Calu3 (cell line): ENCODE measurements at regions not wholly inside any gene's neighbourhood (a gene's known extent, or its start where the extent isn't known, plus 50 kb on each side); places are given as distances from the start of the nearest gene placed in this dataset.

Experiments
- BruUV-seq: library from RNA; stranded (reverse); fragments of 400-500 nt; replicated peaks from 2 replicates; lab custom pipeline; 2021; lab: Mats Ljungman, UMichigan
- CTCF ChIA-PET: fragments of 300-600 bp; sonication (Branson Sonifier 250); formaldehyde crosslinking; loops from one replicate; lab custom pipeline; 2022; ENCODE audit warnings: antibody characterized with exemption; lab: Charles Lee
- DNase-seq: peaks from one replicate; pipeline ENCODE4 v3.0.0; 2022
- H3K27ac Mint-ChIP-seq: one replicate; pipeline ENCODE4 v1.8.0; 2022; ENCODE audit warnings: mixed read lengths; ENCODE audit not compliant: unreplicated experiment
- H3K27me3 Mint-ChIP-seq: one replicate; pipeline ENCODE4 v1.8.0; 2022; ENCODE audit warnings: mixed read lengths; ENCODE audit not compliant: unreplicated experiment
- H3K36me3 Mint-ChIP-seq: one replicate; pipeline ENCODE4 v1.8.0; 2022; ENCODE audit warnings: mild to moderate bottlenecking, moderate library complexity, mixed read lengths; ENCODE audit not compliant: insufficient read depth, unreplicated experiment
- H3K4me1 Mint-ChIP-seq: one replicate; pipeline ENCODE4 v1.8.0; 2022; ENCODE audit warnings: mild to moderate bottlenecking, low read depth, mixed read lengths; ENCODE audit not compliant: unreplicated experiment
- H3K4me3 Mint-ChIP-seq: one replicate; pipeline ENCODE4 v1.8.0; 2022; ENCODE audit warnings: mild to moderate bottlenecking, low read depth, moderate library complexity, mixed read lengths; ENCODE audit not compliant: unreplicated experiment
- H3K9me3 Mint-ChIP-seq: one replicate; pipeline ENCODE4 v1.8.0; 2022; ENCODE audit warnings: low read depth, mixed read lengths; ENCODE audit not compliant: unreplicated experiment
- intact Hi-C: fragments of 100-400 bp; cut with micrococcal nuclease; formaldehyde crosslinking; loops from one replicate; pipeline ENCODE4 v1.10.0; 2022; ENCODE audit not compliant: unreplicated experiment
- TF ChIP-seq, protein P1 (sequence below): fragments of 200-600 bp; IDR thresholded peaks from one replicate; pipeline ENCODE4 v1.8.0; 2022; ENCODE audit warnings: antibody characterized with exemption; ENCODE audit not compliant: unreplicated experiment

DNA sequence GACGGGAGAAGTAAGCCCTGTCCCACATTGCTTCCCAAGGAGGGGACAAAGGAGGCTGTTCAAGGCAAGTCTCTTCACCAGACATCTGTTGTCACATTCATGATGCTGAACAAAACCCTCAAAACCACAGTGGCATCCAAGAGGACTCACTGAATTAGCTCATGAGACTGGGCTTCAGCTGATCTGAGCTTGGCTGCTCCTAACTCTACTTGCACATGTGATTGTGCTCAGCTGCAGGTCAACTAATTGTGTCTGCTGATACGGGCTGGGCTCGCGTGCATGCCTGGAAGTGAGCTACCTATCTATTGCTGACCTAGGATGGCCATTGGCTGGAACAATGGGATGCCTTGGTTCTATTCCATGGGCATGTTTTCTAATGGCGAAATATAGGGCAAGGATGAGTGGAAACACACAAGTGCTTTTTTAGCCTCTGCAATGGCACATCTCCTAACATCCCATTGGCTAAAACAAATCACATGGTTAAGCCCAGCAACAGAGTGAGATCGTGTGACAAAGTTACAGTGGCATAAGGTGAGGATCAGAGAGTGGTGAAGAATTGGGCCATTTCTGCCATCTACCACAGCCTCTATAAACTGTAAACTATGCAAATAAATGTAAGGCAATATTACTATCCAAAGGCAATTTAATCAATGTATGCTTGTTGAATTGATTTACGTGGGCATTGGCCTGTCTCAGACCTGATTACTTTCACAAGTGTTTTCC lies 52.9 kb upstream of the CAPN13 start:
- no peak for DNase-seq
- Mint-ChIP-seq H3K4me3 (no peak overlapping the region), H3K9me3 (peaks cover 2% of the 10 kb centered on the region), H3K27me3 (peaks cover 13% of the 10 kb centered on the region), H3K27ac (no peak overlapping the region), H3K36me3 (no peaks in the 10 kb centered on the region), H3K4me1 (no peaks in the 10 kb centered on the region)
- CTCF ChIA-PET = interaction anchor here (3.7 kb wide), 1 partner anchor 148 kb away, joined by 21 read pairs; no protein-coding TSS in a partner anchor
- no TSS peak for BruUV-seq
- TF ChIP-seq, protein P1, sequence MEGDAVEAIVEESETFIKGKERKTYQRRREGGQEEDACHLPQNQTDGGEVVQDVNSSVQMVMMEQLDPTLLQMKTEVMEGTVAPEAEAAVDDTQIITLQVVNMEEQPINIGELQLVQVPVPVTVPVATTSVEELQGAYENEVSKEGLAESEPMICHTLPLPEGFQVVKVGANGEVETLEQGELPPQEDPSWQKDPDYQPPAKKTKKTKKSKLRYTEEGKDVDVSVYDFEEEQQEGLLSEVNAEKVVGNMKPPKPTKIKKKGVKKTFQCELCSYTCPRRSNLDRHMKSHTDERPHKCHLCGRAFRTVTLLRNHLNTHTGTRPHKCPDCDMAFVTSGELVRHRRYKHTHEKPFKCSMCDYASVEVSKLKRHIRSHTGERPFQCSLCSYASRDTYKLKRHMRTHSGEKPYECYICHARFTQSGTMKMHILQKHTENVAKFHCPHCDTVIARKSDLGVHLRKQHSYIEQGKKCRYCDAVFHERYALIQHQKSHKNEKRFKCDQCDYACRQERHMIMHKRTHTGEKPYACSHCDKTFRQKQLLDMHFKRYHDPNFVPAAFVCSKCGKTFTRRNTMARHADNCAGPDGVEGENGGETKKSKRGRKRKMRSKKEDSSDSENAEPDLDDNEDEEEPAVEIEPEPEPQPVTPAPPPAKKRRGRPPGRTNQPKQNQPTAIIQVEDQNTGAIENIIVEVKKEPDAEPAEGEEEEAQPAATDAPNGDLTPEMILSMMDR = no peak
- intact Hi-C loops = no loop called here
